ENCODE measurements at regions not wholly inside any gene's neighbourhood (a gene's known extent, or its start where the extent isn't known, plus 50 kb on each side); places are given as distances from the start of the nearest gene placed in this dataset.

DNA sequence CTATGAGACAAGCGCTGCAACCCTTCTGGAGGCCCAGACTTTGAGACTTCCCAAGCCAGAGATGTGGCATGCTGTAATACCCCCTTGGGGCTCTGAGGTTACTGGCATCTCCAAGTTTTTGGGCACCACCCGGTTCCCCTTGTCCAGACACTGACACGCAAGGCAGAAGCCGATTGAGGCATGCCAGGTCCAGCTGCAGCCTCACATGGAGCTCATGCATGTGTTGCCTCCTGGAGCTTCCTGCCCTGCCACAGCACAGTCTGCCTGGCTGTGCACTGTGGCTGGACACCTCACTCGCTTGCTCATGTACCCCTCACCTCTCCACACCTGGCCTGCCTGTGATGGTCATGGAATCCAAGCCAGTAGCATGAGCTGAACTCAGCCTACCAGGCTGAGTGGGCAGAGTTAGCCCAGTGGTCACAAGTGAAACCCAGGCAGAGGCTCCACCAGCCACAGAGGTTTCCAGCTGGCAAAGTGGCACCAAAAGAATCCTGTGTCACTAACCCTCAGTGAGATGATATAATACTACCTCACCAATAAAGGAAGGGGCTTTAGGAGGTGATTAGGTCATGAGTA is 789.2 kb upstream of the INTU start:
- Histone ChIP-seq H3K4me3 (no peak overlapping the region), H3K36me3 (no peaks in the 10 kb centered on the region), H3K27me3 (no peaks in the 10 kb centered on the region), H3K4me1 (no peaks in the 10 kb centered on the region), H3K27ac (no peak overlapping the region), H3K9me3 (no peaks in the 10 kb centered on the region)
- intact Hi-C loops (cut with DNase I; ENCODE audit: low total_unique reads): no loop called here
- DNase-seq: no peak
- TF ChIP-seq, protein P1, sequence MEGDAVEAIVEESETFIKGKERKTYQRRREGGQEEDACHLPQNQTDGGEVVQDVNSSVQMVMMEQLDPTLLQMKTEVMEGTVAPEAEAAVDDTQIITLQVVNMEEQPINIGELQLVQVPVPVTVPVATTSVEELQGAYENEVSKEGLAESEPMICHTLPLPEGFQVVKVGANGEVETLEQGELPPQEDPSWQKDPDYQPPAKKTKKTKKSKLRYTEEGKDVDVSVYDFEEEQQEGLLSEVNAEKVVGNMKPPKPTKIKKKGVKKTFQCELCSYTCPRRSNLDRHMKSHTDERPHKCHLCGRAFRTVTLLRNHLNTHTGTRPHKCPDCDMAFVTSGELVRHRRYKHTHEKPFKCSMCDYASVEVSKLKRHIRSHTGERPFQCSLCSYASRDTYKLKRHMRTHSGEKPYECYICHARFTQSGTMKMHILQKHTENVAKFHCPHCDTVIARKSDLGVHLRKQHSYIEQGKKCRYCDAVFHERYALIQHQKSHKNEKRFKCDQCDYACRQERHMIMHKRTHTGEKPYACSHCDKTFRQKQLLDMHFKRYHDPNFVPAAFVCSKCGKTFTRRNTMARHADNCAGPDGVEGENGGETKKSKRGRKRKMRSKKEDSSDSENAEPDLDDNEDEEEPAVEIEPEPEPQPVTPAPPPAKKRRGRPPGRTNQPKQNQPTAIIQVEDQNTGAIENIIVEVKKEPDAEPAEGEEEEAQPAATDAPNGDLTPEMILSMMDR (IDR thresholded peaks at IDR 0.05 in 4 of 5, conservative IDR thresholded peaks at IDR 0.05 in 1 of 5): no peak
- no peak for TF ChIP-seq POLR2A (IDR thresholded peaks at IDR 0.05)
- in situ Hi-C loops (cut with MboI; ENCODE audit: low sequenced_read_pairs in 4 of 4): no loop called here
- no peak for ATAC-seq

DNA sequence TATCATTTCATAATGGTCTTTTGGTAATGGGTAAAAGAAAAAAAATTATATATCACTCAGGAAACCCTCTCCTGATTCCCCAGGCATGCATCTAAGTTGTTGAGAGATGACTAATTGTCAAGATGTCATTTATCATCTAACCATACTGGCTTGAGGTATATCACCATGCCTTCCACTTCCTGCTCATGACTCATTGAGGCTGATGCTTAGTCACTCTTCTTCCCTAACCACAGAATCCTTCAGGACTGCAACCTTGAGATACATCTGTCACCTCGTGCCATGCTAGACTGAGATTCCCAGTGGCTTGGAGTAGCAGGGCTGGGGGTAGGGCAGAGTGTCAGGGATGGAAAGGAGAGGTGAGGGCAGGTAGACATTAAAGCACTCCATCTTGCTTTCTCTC is 782.5 kb upstream of the INTU start:
- in situ Hi-C loops (cut with MboI; ENCODE audit: low sequenced_read_pairs in 4 of 4): no loop called here
- ATAC-seq (no peak), DNase-seq (no peak)
- H3K4me3 ChIP-seq: no peak overlapping the region
- H3K27ac ChIP-seq: no peak overlapping the region
- intact Hi-C loops (cut with DNase I; ENCODE audit: low total_unique reads): no loop called here
- H3K27me3 ChIP-seq: no peaks in the 10 kb centered on the region
- H3K4me1 ChIP-seq: no peaks in the 10 kb centered on the region
- H3K36me3 ChIP-seq: no peaks in the 10 kb centered on the region
- H3K9me3 ChIP-seq: no peaks in the 10 kb centered on the region
- TF ChIP-seq, protein P1 (IDR thresholded peaks at IDR 0.05 in 4 of 5, conservative IDR thresholded peaks at IDR 0.05 in 1 of 5): no peak
- TF ChIP-seq POLR2A (IDR thresholded peaks at IDR 0.05): no peak

DNA sequence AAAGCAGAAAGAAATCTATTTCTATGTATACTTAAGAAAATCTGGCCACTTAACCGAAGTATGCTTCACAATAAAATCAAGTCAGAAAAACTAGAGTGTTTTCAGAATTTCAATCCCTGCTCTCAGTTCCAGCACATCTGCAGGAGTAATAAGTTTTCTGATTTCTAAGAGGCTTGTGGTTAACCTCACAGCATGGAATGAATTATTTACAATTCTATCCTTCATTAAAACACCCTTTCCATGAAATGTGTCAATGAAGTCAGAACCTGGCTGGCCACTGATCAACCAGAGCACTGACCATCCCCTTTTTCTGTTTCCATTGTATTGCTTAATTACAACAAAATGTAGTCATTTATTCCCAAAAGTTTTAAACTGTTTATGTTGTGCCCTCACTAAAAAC is 781.4 kb upstream of the INTU start:
- H3K4me1 ChIP-seq: no peaks in the 10 kb centered on the region
- no peak overlapping the region for H3K27ac ChIP-seq
- intact Hi-C loops (cut with DNase I; ENCODE audit: low total_unique reads) (no loop called here), in situ Hi-C loops (cut with MboI; ENCODE audit: low sequenced_read_pairs in 4 of 4) (no loop called here)
- no peaks in the 10 kb centered on the region for H3K36me3 ChIP-seq
- DNase-seq (no peak), ATAC-seq (no peak)
- no peaks in the 10 kb centered on the region for H3K9me3 ChIP-seq
- TF ChIP-seq POLR2A (IDR thresholded peaks at IDR 0.05): no peak
- TF ChIP-seq, protein P1 (IDR thresholded peaks at IDR 0.05 in 4 of 5, conservative IDR thresholded peaks at IDR 0.05 in 1 of 5): no peak
- no peaks in the 10 kb centered on the region for H3K27me3 ChIP-seq
- no peak overlapping the region for H3K4me3 ChIP-seq

DNA sequence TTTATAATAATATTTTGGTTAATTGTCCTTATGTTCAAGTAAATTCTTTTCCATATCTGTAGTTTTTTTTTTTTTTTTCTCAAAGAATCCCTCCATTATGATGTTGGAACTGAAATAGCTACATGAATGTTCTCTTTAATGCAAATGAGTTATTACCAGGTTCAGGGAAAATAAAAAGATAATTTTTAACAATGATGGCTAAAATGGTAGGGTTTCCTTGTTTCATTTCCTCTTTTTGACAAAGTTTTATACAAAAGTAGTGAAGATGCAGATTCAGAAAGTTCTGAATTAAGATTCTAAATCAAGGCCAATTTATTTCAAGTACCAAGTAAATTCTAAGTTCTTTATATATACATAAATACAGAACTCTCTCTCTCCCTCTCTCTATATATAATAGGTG is 779.0 kb upstream of the INTU start:
- intact Hi-C loops (cut with DNase I; ENCODE audit: low total_unique reads) (no loop called here), in situ Hi-C loops (cut with MboI; ENCODE audit: low sequenced_read_pairs in 4 of 4) (no loop called here)
- no peak for TF ChIP-seq POLR2A (IDR thresholded peaks at IDR 0.05)
- TF ChIP-seq, protein P1 (IDR thresholded peaks at IDR 0.05 in 4 of 5, conservative IDR thresholded peaks at IDR 0.05 in 1 of 5): no peak
- Histone ChIP-seq H3K36me3 (no peaks in the 10 kb centered on the region), H3K9me3 (no peaks in the 10 kb centered on the region), H3K27me3 (no peaks in the 10 kb centered on the region), H3K4me3 (no peak overlapping the region), H3K4me1 (no peaks in the 10 kb centered on the region), H3K27ac (no peak overlapping the region)
- no peak for DNase-seq
- no peak for ATAC-seq

DNA sequence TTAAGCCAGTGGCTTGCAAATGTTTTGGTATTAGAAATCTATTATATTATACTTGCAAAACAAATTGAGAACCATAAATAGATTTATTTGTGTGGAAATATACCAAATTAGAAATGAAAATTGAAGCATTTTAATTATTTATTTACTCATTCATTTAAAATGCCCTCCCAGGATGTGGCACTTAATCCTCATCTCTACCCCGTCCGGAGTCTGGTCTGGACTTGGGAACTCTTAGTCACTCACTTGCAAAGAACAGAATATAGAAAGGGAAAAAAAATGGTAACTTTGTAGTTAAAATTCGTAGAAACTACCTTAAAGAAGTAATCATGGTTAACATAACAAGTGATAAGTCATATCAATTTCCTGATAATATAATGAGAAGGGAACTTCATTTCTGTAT is 775.9 kb upstream of the INTU start:
- ATAC-seq: no peak
- H3K27me3 ChIP-seq: no peaks in the 10 kb centered on the region
- no peak overlapping the region for H3K4me3 ChIP-seq
- in situ Hi-C loops (cut with MboI; ENCODE audit: low sequenced_read_pairs in 4 of 4): no loop called here
- intact Hi-C loops (cut with DNase I; ENCODE audit: low total_unique reads): no loop called here
- DNase-seq: no peak
- H3K9me3 ChIP-seq: no peaks in the 10 kb centered on the region
- no peaks in the 10 kb centered on the region for H3K4me1 ChIP-seq
- no peaks in the 10 kb centered on the region for H3K36me3 ChIP-seq
- TF ChIP-seq, protein P1 (IDR thresholded peaks at IDR 0.05 in 4 of 5, conservative IDR thresholded peaks at IDR 0.05 in 1 of 5): no peak
- TF ChIP-seq POLR2A (IDR thresholded peaks at IDR 0.05): no peak
- no peak overlapping the region for H3K27ac ChIP-seq
